Ascending aorta (tissue), 2 donors: ENCODE measurements at regions not wholly inside any gene's neighbourhood (a gene's known extent, or its start where the extent isn't known, plus 50 kb on each side); places are given as distances from the start of the nearest gene placed in this dataset.
"Not testable (repeated sequence)": the region's sequence is repeated elsewhere in the genome, so short reads cannot be mapped to it uniquely, and the experiment has no call there.

Experiments used
- DNase-seq, 2 donors: peaks; one replicate each; pipeline ENCODE4 v3.0.0-alpha.2; 2019; ENCODE audit warnings: low spot score in 2 of 2
- H3K27ac ChIP-seq, 2 donors: fragments of 200-600 bp; sonication (generic); one replicate each; pipeline ENCODE4 v1.5.1; 2016 to 2017; ENCODE audit warnings: mild to moderate bottlenecking in 1 of 2
- H3K27me3 ChIP-seq: fragments of 200-600 bp; sonication (generic); one replicate; pipeline ENCODE4 v1.5.1; 2017
- H3K36me3 ChIP-seq, 2 donors: fragments of 200-600 bp; sonication (generic); one replicate each; pipeline ENCODE4 v1.5.1; 2016
- H3K4me1 ChIP-seq, 2 donors: fragments of 200-600 bp; sonication (generic); one replicate each; pipeline ENCODE4 v1.5.1; 2016 to 2017; ENCODE audit warnings: mild to moderate bottlenecking in 1 of 2
- H3K4me3 ChIP-seq, 2 donors: fragments of 200-600 bp; sonication (generic); one replicate each; pipeline ENCODE4 v1.5.1; 2016 to 2017; ENCODE audit warnings: mild to moderate bottlenecking in 1 of 2
- H3K9me3 ChIP-seq, 2 donors: fragments of 200-600 bp; sonication (generic); one replicate each; pipeline ENCODE4 v1.5.1; 2016
- CTCF ChIP-seq, 3 experiments: fragments of 200-600 bp in 2 of 3; fragments of 450-650 bp in 1 of 3; sonication (generic) in 2 of 3; IDR thresholded peaks; one replicate each; pipeline ENCODE4 v1.5.1; 2016 to 2019; ENCODE audit warnings: antibody characterized with exemption in 3 of 3, mild to moderate bottlenecking in 1 of 3, moderate library complexity in 1 of 3
- intact Hi-C: fragments of 100-400 bp; cut with DNase I; formaldehyde crosslinking; loops from one replicate; pipeline ENCODE4 v1.15.1; 2023

GRCh38 chr6:153984811-153985210 lies 54.2 kb upstream of the OPRM1 start:
- no peaks in the 10 kb centered on the region for H3K4me1 ChIP-seq
- H3K36me3 ChIP-seq = no peaks in the 10 kb centered on the region
- no peak for TF ChIP-seq CTCF (IDR thresholded peaks at IDR 0.05)
- intact Hi-C loops = no loop called here
- no peak for DNase-seq
- no peaks in the 10 kb centered on the region for H3K27me3 ChIP-seq
- H3K4me3 ChIP-seq = no peak overlapping the region
- H3K9me3 ChIP-seq = no peaks in the 10 kb centered on the region
- no peak overlapping the region for H3K27ac ChIP-seq

- H3K4me1 ChIP-seq = no peaks in the 10 kb centered on the region
- H3K4me3 ChIP-seq = no peak overlapping the region
- intact Hi-C loops = no loop called here
- no peaks in the 10 kb centered on the region for H3K36me3 ChIP-seq
- no peak for TF ChIP-seq CTCF (IDR thresholded peaks at IDR 0.05)
- H3K27ac ChIP-seq = no peak overlapping the region
- H3K27me3 ChIP-seq = no peaks in the 10 kb centered on the region
- no peak for DNase-seq
- H3K9me3 ChIP-seq = no peaks in the 10 kb centered on the region
These were observed 58.9 kb upstream of the OPRM1 start for GRCh38 chr6:153980171-153980570.

- H3K4me3 ChIP-seq, H3K9me3 ChIP-seq, H3K27ac ChIP-seq, H3K4me1 ChIP-seq, DNase-seq, intact Hi-C loops, H3K36me3 ChIP-seq, H3K27me3 ChIP-seq: not testable (repeated sequence)
These were observed 60.0 kb upstream of the OPRM1 start for GRCh38 chr6:153978911-153979548.

GRCh38 chr6:153976921-153977693 lies 61.9 kb upstream of the OPRM1 start:
- Histone ChIP-seq H3K36me3 (no peaks in the 10 kb centered on the region), H3K9me3 (no peaks in the 10 kb centered on the region), H3K27ac (no peak overlapping the region), H3K4me3 (no peak overlapping the region), H3K4me1 (no peaks in the 10 kb centered on the region), H3K27me3 (no peaks in the 10 kb centered on the region)
- intact Hi-C loops = no loop called here
- DNase-seq = no peak
- no peak for TF ChIP-seq CTCF (IDR thresholded peaks at IDR 0.05)

GRCh38 chr6:153966001-153966400 lies 73.0 kb upstream of the OPRM1 start:
- H3K27ac ChIP-seq = no peak overlapping the region
- no peaks in the 10 kb centered on the region for H3K27me3 ChIP-seq
- H3K36me3 ChIP-seq = no peaks in the 10 kb centered on the region
- DNase-seq = no peak
- no peaks in the 10 kb centered on the region for H3K9me3 ChIP-seq
- no peak overlapping the region for H3K4me3 ChIP-seq
- intact Hi-C loops = no loop called here
- H3K4me1 ChIP-seq = no peaks in the 10 kb centered on the region
- no peak for TF ChIP-seq CTCF (IDR thresholded peaks at IDR 0.05)

- intact Hi-C loops = no loop called here
- H3K27me3 ChIP-seq = no peaks in the 10 kb centered on the region
- no peak overlapping the region for H3K4me3 ChIP-seq
- H3K9me3 ChIP-seq = no peaks in the 10 kb centered on the region
- H3K27ac ChIP-seq = no peak overlapping the region
- no peak for TF ChIP-seq CTCF (IDR thresholded peaks at IDR 0.05)
- no peak for DNase-seq
- no peaks in the 10 kb centered on the region for H3K4me1 ChIP-seq
- no peaks in the 10 kb centered on the region for H3K36me3 ChIP-seq
These were observed 75.7 kb upstream of the OPRM1 start for GRCh38 chr6:153963352-153963751.
